Cortex of kidney (tissue), 1 donor: ENCODE measurements at regions not wholly inside any gene's neighbourhood (a gene's known extent, or its start where the extent isn't known, plus 50 kb on each side); places are given as distances from the start of the nearest gene placed in this dataset.

Source experiments
- DNase-seq: peaks from one replicate; lab custom pipeline; 2025; lab: John Stamatoyannopoulos, UW

GRCh38 chr5:167898361-167899042 is 392.9 kb upstream of the WWC1 start:
- no peak for DNase-seq

GRCh38 chr5:167899490-167900070 is 391.9 kb upstream of the WWC1 start:
- DNase-seq = no peak

GRCh38 chr5:167900340-167900935 is 391.0 kb upstream of the WWC1 start:
- DNase-seq = no peak

- no peak for DNase-seq
Measured at GRCh38 chr5:167902298-167902697, 389.1 kb upstream of the WWC1 start.

- DNase-seq = no peak
Measured at GRCh38 chr5:167903243-167903642, 388.2 kb upstream of the WWC1 start.

GRCh38 chr5:167903659-167904058 is 387.8 kb upstream of the WWC1 start:
- DNase-seq = no peak

GRCh38 chr5:167905919-167906853 is 385.3 kb upstream of the WWC1 start:
- no peak for DNase-seq

GRCh38 chr5:167908606-167909005 is 382.8 kb upstream of the WWC1 start:
- DNase-seq = no peak

GRCh38 chr5:167912941-167913665 is 378.3 kb upstream of the WWC1 start:
- no peak for DNase-seq

GRCh38 chr5:167915237-167915636 is 376.2 kb upstream of the WWC1 start:
- DNase-seq = no peak

GRCh38 chr5:167916261-167916691 is 375.2 kb upstream of the WWC1 start:
- DNase-seq = no peak

GRCh38 chr5:167916706-167917105 is 374.7 kb upstream of the WWC1 start:
- DNase-seq = no peak

GRCh38 chr5:167918184-167918812 is 373.1 kb upstream of the WWC1 start:
- DNase-seq = no peak

- DNase-seq = no peak
Measured at GRCh38 chr5:167918813-167919483, 372.5 kb upstream of the WWC1 start.

- no peak for DNase-seq
Measured at GRCh38 chr5:167920589-167920988, 370.9 kb upstream of the WWC1 start.

GRCh38 chr5:167921796-167922195 is 369.6 kb upstream of the WWC1 start:
- DNase-seq = no peak

GRCh38 chr5:167923396-167923795 is 368.0 kb upstream of the WWC1 start:
- no peak for DNase-seq

- DNase-seq = no peak
Measured at GRCh38 chr5:167929841-167930240, 361.6 kb upstream of the WWC1 start.

- DNase-seq = no peak
Measured at GRCh38 chr5:167934551-167934971, 356.9 kb upstream of the WWC1 start.

- no peak for DNase-seq
Measured at GRCh38 chr5:167936022-167936421, 355.4 kb upstream of the WWC1 start.
